Osteoblast (primary cell): ENCODE measurements at regions not wholly inside any gene's neighbourhood (a gene's known extent, or its start where the extent isn't known, plus 50 kb on each side); places are given as distances from the start of the nearest gene placed in this dataset.
"Not testable (repeated sequence)": the region's sequence is repeated elsewhere in the genome, so short reads cannot be mapped to it uniquely, and the experiment has no call there.

Experiments
- DNase-seq: peaks from one replicate; pipeline ENCODE4 v3.0.0; 2011; ENCODE audit warnings: low spot score, mixed read lengths; ENCODE audit not compliant: insufficient read length; ENCODE audit errors: missing footprints
- H2AFZ ChIP-seq: 2 replicates; pipeline ENCODE4 v1.6.0; 2011; ENCODE audit warnings: mild to moderate bottlenecking, low read length
- H3K27ac ChIP-seq: 2 replicates; pipeline ENCODE4 v1.5.1; 2011; ENCODE audit warnings: mild to moderate bottlenecking, low read depth, low read length, moderate library complexity
- H3K27me3 ChIP-seq: 2 replicates; pipeline ENCODE4 v1.6.0; 2012; ENCODE audit warnings: mild to moderate bottlenecking, control low read depth, inconsistent platforms, low read length, moderate library complexity; ENCODE audit not compliant: insufficient read depth
- H3K36me3 ChIP-seq: 2 replicates; pipeline ENCODE4 v1.5.1; 2011; ENCODE audit warnings: mild to moderate bottlenecking, low read length, control low read depth, moderate library complexity; ENCODE audit not compliant: insufficient read depth
- H3K4me1 ChIP-seq: 2 replicates; pipeline ENCODE4 v1.5.1; 2011; ENCODE audit warnings: mild to moderate bottlenecking, low read length, control low read depth, moderate library complexity; ENCODE audit not compliant: insufficient read depth
- H3K4me2 ChIP-seq: 2 replicates; pipeline ENCODE4 v1.6.0; 2011; ENCODE audit warnings: mild to moderate bottlenecking, low read length; ENCODE audit not compliant: insufficient read depth
- H3K4me3 ChIP-seq: fragments of 200-600 bp; sonication (generic); 3 replicates; pipeline ENCODE4 v1.5.1; 2012; ENCODE audit warnings: mild to moderate bottlenecking, low read length, inconsistent platforms; ENCODE audit not compliant: insufficient read depth
- H3K79me2 ChIP-seq: 2 replicates; pipeline ENCODE4 v1.6.0; 2012; ENCODE audit warnings: mild to moderate bottlenecking, low read length, control low read depth, inconsistent platforms; ENCODE audit not compliant: insufficient read depth
- H3K9me3 ChIP-seq: 2 replicates; pipeline ENCODE4 v1.5.1; 2011; ENCODE audit warnings: low read depth, low read length, control low read depth
- H4K20me1 ChIP-seq: 2 replicates; pipeline ENCODE4 v1.6.0; 2012; ENCODE audit warnings: mild to moderate bottlenecking, low read length, control low read depth; ENCODE audit not compliant: insufficient read depth
- TF ChIP-seq, protein P1 (sequence below): IDR thresholded peaks from 2 replicates; pipeline ENCODE4 v1.5.1; 2011; ENCODE audit warnings: mild to moderate bottlenecking, low read depth, low read length, moderate library complexity; ENCODE audit errors: extremely low read depth

DNA sequence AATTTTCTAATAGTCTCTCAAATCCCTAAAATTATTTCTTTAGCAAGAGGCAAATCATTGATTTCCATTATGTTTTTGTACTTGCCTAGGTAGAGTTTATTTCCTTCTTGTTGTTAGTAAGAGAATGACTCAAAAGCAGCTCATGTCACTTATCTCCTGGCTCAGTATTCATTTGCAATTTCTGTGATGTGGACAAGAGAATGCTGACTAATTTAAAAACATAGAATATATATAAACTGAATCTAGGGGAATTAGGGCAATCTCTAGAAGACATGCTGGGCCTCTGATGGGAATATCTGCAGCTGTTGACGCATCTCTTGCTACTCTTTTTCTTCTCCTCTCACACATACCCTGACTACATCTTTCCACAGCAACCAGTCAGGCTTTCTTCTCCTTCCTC lies 130.8 kb upstream of the PRKD1 start:
- no peaks in the 10 kb centered on the region for H4K20me1 ChIP-seq
- H2AFZ ChIP-seq, result no peak overlapping the region
- peak; percentile 25 for DNase-seq
- H3K4me2 ChIP-seq, result no peak overlapping the region
- no peaks in the 10 kb centered on the region for H3K79me2 ChIP-seq
- TF ChIP-seq, protein P1, sequence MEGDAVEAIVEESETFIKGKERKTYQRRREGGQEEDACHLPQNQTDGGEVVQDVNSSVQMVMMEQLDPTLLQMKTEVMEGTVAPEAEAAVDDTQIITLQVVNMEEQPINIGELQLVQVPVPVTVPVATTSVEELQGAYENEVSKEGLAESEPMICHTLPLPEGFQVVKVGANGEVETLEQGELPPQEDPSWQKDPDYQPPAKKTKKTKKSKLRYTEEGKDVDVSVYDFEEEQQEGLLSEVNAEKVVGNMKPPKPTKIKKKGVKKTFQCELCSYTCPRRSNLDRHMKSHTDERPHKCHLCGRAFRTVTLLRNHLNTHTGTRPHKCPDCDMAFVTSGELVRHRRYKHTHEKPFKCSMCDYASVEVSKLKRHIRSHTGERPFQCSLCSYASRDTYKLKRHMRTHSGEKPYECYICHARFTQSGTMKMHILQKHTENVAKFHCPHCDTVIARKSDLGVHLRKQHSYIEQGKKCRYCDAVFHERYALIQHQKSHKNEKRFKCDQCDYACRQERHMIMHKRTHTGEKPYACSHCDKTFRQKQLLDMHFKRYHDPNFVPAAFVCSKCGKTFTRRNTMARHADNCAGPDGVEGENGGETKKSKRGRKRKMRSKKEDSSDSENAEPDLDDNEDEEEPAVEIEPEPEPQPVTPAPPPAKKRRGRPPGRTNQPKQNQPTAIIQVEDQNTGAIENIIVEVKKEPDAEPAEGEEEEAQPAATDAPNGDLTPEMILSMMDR, result no peak
- H3K4me1 ChIP-seq, result peaks cover 19% of the 10 kb centered on the region
- no peaks in the 10 kb centered on the region for H3K36me3 ChIP-seq
- no peaks in the 10 kb centered on the region for H3K9me3 ChIP-seq
- H3K27me3 ChIP-seq, result no peaks in the 10 kb centered on the region
- H3K4me3 ChIP-seq, result no peak overlapping the region
- no peak overlapping the region for H3K27ac ChIP-seq

DNA sequence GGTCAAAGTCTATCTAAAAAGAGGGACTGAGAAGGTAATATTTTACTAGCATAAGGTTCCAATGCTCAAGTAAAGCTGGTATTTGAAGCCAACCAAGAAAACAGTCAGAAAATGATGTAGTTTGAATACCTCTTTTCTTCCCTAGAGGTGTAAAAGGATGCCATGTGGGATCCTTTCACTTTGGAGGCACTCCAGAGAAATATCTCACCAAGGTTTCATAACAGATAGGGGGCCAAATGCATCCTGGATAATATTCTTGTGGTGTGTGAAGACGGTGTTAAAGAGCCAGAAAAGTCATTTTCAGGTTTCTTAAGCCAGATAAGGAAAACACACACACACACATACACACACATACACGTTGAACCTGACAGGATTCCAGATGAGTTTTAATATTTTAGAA lies 136.1 kb upstream of the PRKD1 start:
- Histone ChIP-seq H3K36me3 (no peaks in the 10 kb centered on the region), H3K4me1 (peaks cover under 1% of the 10 kb centered on the region), H3K4me3 (no peak overlapping the region), H3K4me2 (no peak overlapping the region), H4K20me1 (no peaks in the 10 kb centered on the region), H3K9me3 (no peaks in the 10 kb centered on the region), H2AFZ (no peak overlapping the region), H3K79me2 (no peaks in the 10 kb centered on the region), H3K27me3 (no peaks in the 10 kb centered on the region), H3K27ac (no peak overlapping the region)
- TF ChIP-seq, protein P1, result no peak
- no peak for DNase-seq

DNA sequence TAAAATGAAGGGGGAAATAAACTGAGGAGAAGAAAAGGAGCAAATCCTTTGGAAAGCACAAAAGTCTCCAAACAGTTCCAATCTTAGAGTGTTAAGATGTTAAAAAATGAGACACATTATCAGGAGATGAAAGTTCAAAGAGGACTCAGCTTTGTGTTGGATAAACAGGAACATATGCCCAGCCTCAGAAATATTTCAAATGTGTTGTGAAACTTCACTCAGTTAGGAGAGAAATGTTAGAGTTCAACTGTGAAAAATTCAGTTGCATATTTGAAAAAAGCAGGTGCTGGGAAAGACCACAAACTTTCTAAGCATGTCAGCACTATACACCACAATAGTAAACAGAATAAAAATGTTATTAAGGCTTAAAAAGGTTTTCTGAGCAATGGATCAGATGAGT lies 136.8 kb upstream of the PRKD1 start:
- Histone ChIP-seq H2AFZ (no peak overlapping the region), H3K9me3 (no peaks in the 10 kb centered on the region), H3K27me3 (no peaks in the 10 kb centered on the region), H3K4me3 (no peak overlapping the region), H3K27ac (no peak overlapping the region), H3K4me1 (peaks cover 3% of the 10 kb centered on the region), H3K79me2 (no peaks in the 10 kb centered on the region), H4K20me1 (no peaks in the 10 kb centered on the region), H3K4me2 (no peak overlapping the region), H3K36me3 (no peaks in the 10 kb centered on the region)
- no peak for DNase-seq
- TF ChIP-seq, protein P1, result no peak

DNA sequence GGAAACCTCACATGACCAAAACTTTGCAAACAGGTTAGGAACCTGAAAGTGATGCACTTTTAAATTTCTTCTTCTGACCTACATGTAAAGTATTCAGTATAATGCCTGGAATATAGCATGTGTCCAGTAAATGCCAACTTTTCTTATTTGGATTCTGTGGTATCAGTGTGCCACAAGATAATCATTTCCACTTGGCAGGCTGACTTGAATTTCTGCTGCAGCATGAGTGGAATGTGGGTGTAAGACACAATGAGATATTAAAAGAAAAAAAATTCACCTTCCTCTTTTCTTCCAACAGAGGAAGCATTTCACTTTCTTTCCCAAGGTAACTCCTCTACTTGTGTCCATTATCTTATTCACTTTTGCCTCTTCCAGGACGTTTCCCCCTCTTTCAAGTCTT lies 141.9 kb upstream of the PRKD1 start:
- H3K4me1 ChIP-seq, result peaks cover 6% of the 10 kb centered on the region
- H3K9me3 ChIP-seq, result no peaks in the 10 kb centered on the region
- H2AFZ ChIP-seq, result no peak overlapping the region
- no peak for DNase-seq
- peak overlapping the region; percentile 5 for H3K4me2 ChIP-seq
- no peaks in the 10 kb centered on the region for H3K36me3 ChIP-seq
- TF ChIP-seq, protein P1, result no peak
- no peak overlapping the region for H3K27ac ChIP-seq
- no peaks in the 10 kb centered on the region for H3K27me3 ChIP-seq
- no peaks in the 10 kb centered on the region for H3K79me2 ChIP-seq
- H4K20me1 ChIP-seq, result no peaks in the 10 kb centered on the region
- H3K4me3 ChIP-seq, result no peak overlapping the region

DNA sequence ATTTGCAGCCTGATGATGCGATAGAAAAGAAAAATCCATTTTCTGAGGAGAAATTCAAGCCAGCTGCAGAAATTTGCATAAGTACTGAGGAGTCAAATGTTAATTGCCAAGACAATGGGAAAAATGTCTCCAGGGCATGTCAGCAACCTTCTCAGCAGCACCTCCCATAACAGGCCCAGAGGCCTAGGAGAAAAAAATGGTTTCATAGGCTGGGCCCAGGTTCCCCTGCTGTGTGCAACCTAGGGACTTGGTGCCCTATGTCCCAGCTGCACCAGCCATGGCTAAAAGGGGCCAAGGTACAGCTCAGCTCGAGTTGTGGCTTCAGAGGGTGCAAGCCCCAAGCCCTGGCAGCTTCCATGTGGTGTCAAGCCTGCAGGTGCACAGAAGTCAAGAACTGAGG lies 144.8 kb upstream of the PRKD1 start:
- not testable (repeated sequence) for H3K27ac ChIP-seq, H3K4me1 ChIP-seq, H3K79me2 ChIP-seq, H3K27me3 ChIP-seq, DNase-seq, H3K4me2 ChIP-seq, H4K20me1 ChIP-seq, H3K36me3 ChIP-seq, H3K9me3 ChIP-seq, H2AFZ ChIP-seq, H3K4me3 ChIP-seq
